ENCODE measurements at regions not wholly inside any gene's neighbourhood (a gene's known extent, or its start where the extent isn't known, plus 50 kb on each side); places are given as distances from the start of the nearest gene placed in this dataset.

- H3K9me3 ChIP-seq: no peaks in the 10 kb centered on the region
- no peak overlapping the region for H3K27ac ChIP-seq
- no peaks in the 10 kb centered on the region for H3K4me1 ChIP-seq
- intact Hi-C loops (cut with DNase I; ENCODE audit: low total_unique reads): no loop called here
- no peak for DNase-seq
- no peaks in the 10 kb centered on the region for H3K27me3 ChIP-seq
- no peaks in the 10 kb centered on the region for H3K36me3 ChIP-seq
- TF ChIP-seq, protein P1, sequence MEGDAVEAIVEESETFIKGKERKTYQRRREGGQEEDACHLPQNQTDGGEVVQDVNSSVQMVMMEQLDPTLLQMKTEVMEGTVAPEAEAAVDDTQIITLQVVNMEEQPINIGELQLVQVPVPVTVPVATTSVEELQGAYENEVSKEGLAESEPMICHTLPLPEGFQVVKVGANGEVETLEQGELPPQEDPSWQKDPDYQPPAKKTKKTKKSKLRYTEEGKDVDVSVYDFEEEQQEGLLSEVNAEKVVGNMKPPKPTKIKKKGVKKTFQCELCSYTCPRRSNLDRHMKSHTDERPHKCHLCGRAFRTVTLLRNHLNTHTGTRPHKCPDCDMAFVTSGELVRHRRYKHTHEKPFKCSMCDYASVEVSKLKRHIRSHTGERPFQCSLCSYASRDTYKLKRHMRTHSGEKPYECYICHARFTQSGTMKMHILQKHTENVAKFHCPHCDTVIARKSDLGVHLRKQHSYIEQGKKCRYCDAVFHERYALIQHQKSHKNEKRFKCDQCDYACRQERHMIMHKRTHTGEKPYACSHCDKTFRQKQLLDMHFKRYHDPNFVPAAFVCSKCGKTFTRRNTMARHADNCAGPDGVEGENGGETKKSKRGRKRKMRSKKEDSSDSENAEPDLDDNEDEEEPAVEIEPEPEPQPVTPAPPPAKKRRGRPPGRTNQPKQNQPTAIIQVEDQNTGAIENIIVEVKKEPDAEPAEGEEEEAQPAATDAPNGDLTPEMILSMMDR (IDR thresholded peaks at IDR 0.05): no peak
- no peak overlapping the region for H3K4me3 ChIP-seq
Observed at GRCh38 chr13:73428137-73428536, 369.3 kb downstream of the KLF5 start.

- no peak for DNase-seq
- Histone ChIP-seq H3K27me3 (no peaks in the 10 kb centered on the region), H3K4me3 (no peak overlapping the region), H3K9me3 (no peaks in the 10 kb centered on the region), H3K36me3 (no peaks in the 10 kb centered on the region), H3K27ac (no peak overlapping the region), H3K4me1 (no peaks in the 10 kb centered on the region)
- TF ChIP-seq, protein P1 (IDR thresholded peaks at IDR 0.05): no peak
- intact Hi-C loops (cut with DNase I; ENCODE audit: low total_unique reads): no loop called here
Observed at GRCh38 chr13:73422973-73423372, 364.2 kb downstream of the KLF5 start.

- no peak for DNase-seq
- Histone ChIP-seq H3K27ac (no peak overlapping the region), H3K9me3 (no peaks in the 10 kb centered on the region), H3K27me3 (no peaks in the 10 kb centered on the region), H3K36me3 (no peaks in the 10 kb centered on the region), H3K4me1 (no peaks in the 10 kb centered on the region), H3K4me3 (no peak overlapping the region)
- TF ChIP-seq, protein P1 (IDR thresholded peaks at IDR 0.05): no peak
- intact Hi-C loops (cut with DNase I; ENCODE audit: low total_unique reads): no loop called here
Observed at GRCh38 chr13:73421310-73421912, 362.6 kb downstream of the KLF5 start.

DNA sequence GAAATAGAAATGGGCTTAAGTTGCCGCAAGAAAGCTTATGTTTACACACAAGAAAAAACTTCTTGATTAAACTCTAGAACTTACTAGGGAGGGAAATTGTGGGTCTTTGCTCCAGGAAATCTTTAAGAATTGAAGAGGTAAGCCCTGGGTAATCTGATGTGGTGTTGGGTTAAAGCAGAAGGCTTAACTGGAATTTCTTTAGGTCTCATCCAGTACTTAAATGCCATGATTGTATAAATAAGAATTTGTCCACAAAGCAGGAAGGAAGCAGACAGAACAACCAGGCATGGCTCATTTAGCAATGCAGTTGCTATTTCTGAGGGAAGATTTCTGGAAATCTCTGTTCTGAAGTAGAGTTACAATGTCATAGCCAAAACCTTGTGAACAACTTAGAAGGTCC is 360.4 kb downstream of the KLF5 start:
- H3K4me3 ChIP-seq: no peak overlapping the region
- H3K4me1 ChIP-seq: no peaks in the 10 kb centered on the region

GRCh38 chr13:73417012-73417615 is 358.3 kb downstream of the KLF5 start:
- no peak for DNase-seq
- no peaks in the 10 kb centered on the region for H3K4me1 ChIP-seq
- H3K36me3 ChIP-seq: no peaks in the 10 kb centered on the region
- TF ChIP-seq, protein P1 (IDR thresholded peaks at IDR 0.05): no peak
- H3K27ac ChIP-seq: no peak overlapping the region
- no peaks in the 10 kb centered on the region for H3K27me3 ChIP-seq
- intact Hi-C loops (cut with DNase I; ENCODE audit: low total_unique reads): no loop called here
- H3K4me3 ChIP-seq: no peak overlapping the region
- H3K9me3 ChIP-seq: no peaks in the 10 kb centered on the region

More for the DNA sequence above, 360.4 kb downstream of the KLF5 start:
- Histone ChIP-seq H3K36me3 (no peaks in the 10 kb centered on the region), H3K27ac (no peak overlapping the region), H3K27me3 (no peaks in the 10 kb centered on the region), H3K9me3 (no peaks in the 10 kb centered on the region)
- no peak for DNase-seq
- TF ChIP-seq, protein P1 (IDR thresholded peaks at IDR 0.05): no peak
- intact Hi-C loops (cut with DNase I; ENCODE audit: low total_unique reads): no loop called here

Measured in tibial artery (tissue), 4 donors.